Endodermal cell (in vitro differentiated cells): ENCODE measurements at regions not wholly inside any gene's neighbourhood (a gene's known extent, or its start where the extent isn't known, plus 50 kb on each side); places are given as distances from the start of the nearest gene placed in this dataset.

Source experiments
- DNase-seq: peaks from one replicate; pipeline ENCODE4 v3.0.0-alpha.2; 2017
- H3K27ac ChIP-seq: 2 replicates; pipeline ENCODE4 v1.5.1; 2013; ENCODE audit warnings: mild to moderate bottlenecking, low read depth, low read length, moderate library complexity
- H3K27me3 ChIP-seq: 2 replicates; pipeline ENCODE4 v1.6.1; 2013; ENCODE audit warnings: mild to moderate bottlenecking, low read length, moderate library complexity; ENCODE audit not compliant: insufficient read depth, control insufficient read depth, poor library complexity, severe bottlenecking
- H3K36me3 ChIP-seq: 2 replicates; pipeline ENCODE4 v1.7.0; 2013; ENCODE audit warnings: mild to moderate bottlenecking, low read length, moderate library complexity; ENCODE audit not compliant: control insufficient read depth, insufficient read depth
- H3K4me1 ChIP-seq: one replicate; pipeline ENCODE4 v1.7.0; 2013; ENCODE audit warnings: low read length; ENCODE audit not compliant: control insufficient read depth, insufficient read depth
- H3K4me3 ChIP-seq: 2 replicates; pipeline ENCODE4 v1.5.1; 2013; ENCODE audit warnings: mild to moderate bottlenecking, low read length, moderate library complexity
- H3K9ac ChIP-seq: 2 replicates; pipeline ENCODE4 v1.6.1; 2013; ENCODE audit warnings: mild to moderate bottlenecking, low read length, moderate library complexity; ENCODE audit not compliant: poor library complexity, severe bottlenecking; ENCODE audit errors: extremely low read depth
- H3K9me3 ChIP-seq: 2 replicates; pipeline ENCODE4 v1.6.1; 2013; ENCODE audit warnings: mild to moderate bottlenecking, low read length, moderate library complexity; ENCODE audit not compliant: control insufficient read depth
- H3K27ac Mint-ChIP-seq: 2 replicates; pipeline ENCODE4 v1.8.0; 2020; ENCODE audit warnings: mixed read lengths
- H3K27me3 Mint-ChIP-seq: 2 replicates; pipeline ENCODE4 v1.8.0; 2021; ENCODE audit warnings: mild to moderate bottlenecking, mixed read lengths; ENCODE audit not compliant: insufficient read depth
- H3K36me3 Mint-ChIP-seq: 2 replicates; pipeline ENCODE4 v1.8.0; 2020; ENCODE audit warnings: low read depth, mixed read lengths
- H3K4me1 Mint-ChIP-seq: 2 replicates; pipeline ENCODE4 v1.8.0; 2020; ENCODE audit warnings: mixed read lengths
- H3K4me3 Mint-ChIP-seq: 2 replicates; pipeline ENCODE4 v1.8.0; 2020; ENCODE audit warnings: mild to moderate bottlenecking, moderate library complexity, mixed read lengths
- H3K9me3 Mint-ChIP-seq: 2 replicates; pipeline ENCODE4 v1.8.0; 2020; ENCODE audit warnings: mild to moderate bottlenecking, mixed read lengths
- WGBS, 2 experiments: methylation state at CpG; one replicate each; pipeline versions ENCODE4 v1.1.5 to v1.1.7; 2013; ENCODE audit warnings: missing lambda C conversion rate in 2 of 2, mixed read lengths in 1 of 2; ENCODE audit not compliant: insufficient coverage in 1 of 2, insufficient read length in 1 of 2; 5-methylcytosine and 5-hydroxymethylcytosine counted together
- TF ChIP-seq, protein P1 (sequence below): fragments of 200-600 bp; sonication (generic); conservative IDR thresholded peaks from 2 replicates; pipeline ENCODE4 v1.5.0; 2021; ENCODE audit warnings: antibody characterized with exemption, mild to moderate bottlenecking

- no peaks in the 10 kb centered on the region for H3K36me3 Mint-ChIP-seq
- Histone ChIP-seq H3K36me3 (no peaks in the 10 kb centered on the region), H3K9me3 (no peaks in the 10 kb centered on the region), H3K9ac (no peak overlapping the region), H3K4me3 (no peak overlapping the region), H3K27ac (no peak overlapping the region), H3K4me1 (peaks cover 2% of the 10 kb centered on the region), H3K27me3 (no peaks in the 10 kb centered on the region)
- no peaks in the 10 kb centered on the region for H3K27me3 Mint-ChIP-seq
- 80 to 94% methylated on average over 1 to 2 of the region's 2 CpGs for WGBS, 2 experiments
- TF ChIP-seq, protein P1, sequence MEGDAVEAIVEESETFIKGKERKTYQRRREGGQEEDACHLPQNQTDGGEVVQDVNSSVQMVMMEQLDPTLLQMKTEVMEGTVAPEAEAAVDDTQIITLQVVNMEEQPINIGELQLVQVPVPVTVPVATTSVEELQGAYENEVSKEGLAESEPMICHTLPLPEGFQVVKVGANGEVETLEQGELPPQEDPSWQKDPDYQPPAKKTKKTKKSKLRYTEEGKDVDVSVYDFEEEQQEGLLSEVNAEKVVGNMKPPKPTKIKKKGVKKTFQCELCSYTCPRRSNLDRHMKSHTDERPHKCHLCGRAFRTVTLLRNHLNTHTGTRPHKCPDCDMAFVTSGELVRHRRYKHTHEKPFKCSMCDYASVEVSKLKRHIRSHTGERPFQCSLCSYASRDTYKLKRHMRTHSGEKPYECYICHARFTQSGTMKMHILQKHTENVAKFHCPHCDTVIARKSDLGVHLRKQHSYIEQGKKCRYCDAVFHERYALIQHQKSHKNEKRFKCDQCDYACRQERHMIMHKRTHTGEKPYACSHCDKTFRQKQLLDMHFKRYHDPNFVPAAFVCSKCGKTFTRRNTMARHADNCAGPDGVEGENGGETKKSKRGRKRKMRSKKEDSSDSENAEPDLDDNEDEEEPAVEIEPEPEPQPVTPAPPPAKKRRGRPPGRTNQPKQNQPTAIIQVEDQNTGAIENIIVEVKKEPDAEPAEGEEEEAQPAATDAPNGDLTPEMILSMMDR = no peak
- H3K27ac Mint-ChIP-seq = no peak overlapping the region
- peaks cover 12% of the 10 kb centered on the region for H3K4me1 Mint-ChIP-seq
- H3K4me3 Mint-ChIP-seq = no peak overlapping the region
- no peak for DNase-seq
- H3K9me3 Mint-ChIP-seq = peaks cover 5% of the 10 kb centered on the region
Measured at GRCh38 chr1:99554727-99555126, 91.2 kb upstream of the PALMD start.

- Histone ChIP-seq H3K36me3 (no peaks in the 10 kb centered on the region), H3K27ac (no peak overlapping the region), H3K4me1 (peaks cover 9% of the 10 kb centered on the region), H3K4me3 (no peak overlapping the region), H3K9me3 (peaks cover 5% of the 10 kb centered on the region), H3K27me3 (no peaks in the 10 kb centered on the region), H3K9ac (no peak overlapping the region)
- H3K27me3 Mint-ChIP-seq = no peaks in the 10 kb centered on the region
- no peak overlapping the region for H3K27ac Mint-ChIP-seq
- no peak overlapping the region for H3K4me3 Mint-ChIP-seq
- TF ChIP-seq, protein P1 = no peak
- DNase-seq = no peak
- H3K9me3 Mint-ChIP-seq = peaks cover 11% of the 10 kb centered on the region
- no peaks in the 10 kb centered on the region for H3K36me3 Mint-ChIP-seq
- H3K4me1 Mint-ChIP-seq = peaks cover 27% of the 10 kb centered on the region
- 86 to 90% methylated on average over 3 of the region's 3 CpGs for WGBS, 2 experiments
Measured at GRCh38 chr1:99557546-99558202, 88.2 kb upstream of the PALMD start.

DNA sequence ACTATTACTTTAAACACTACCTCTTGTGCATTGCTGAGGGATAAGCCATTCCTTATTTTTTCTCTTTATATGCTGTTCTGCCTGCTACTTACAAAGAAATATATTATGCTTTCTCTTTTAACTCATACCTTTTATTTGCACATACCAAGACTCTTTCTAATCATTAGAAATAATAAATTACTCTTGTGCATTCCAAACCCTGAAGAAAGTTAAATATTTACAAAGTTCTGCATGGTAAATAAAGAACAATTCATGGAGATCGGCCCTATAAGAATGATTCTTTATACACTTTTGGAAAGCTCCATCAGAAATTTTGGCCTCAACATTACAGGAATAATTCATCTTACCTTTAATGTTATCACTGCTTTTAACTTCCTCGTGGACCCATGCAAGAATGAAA lies 86.7 kb upstream of the PALMD start:
- Mint-ChIP-seq H3K27me3 (no peaks in the 10 kb centered on the region), H3K4me3 (no peak overlapping the region), H3K36me3 (peaks cover 3% of the 10 kb centered on the region), H3K9me3 (peaks cover 17% of the 10 kb centered on the region), H3K27ac (no peak overlapping the region), H3K4me1 (peaks cover 26% of the 10 kb centered on the region)
- WGBS, 2 experiments = 93 to 96% methylated on average over 2 of the region's 2 CpGs
- Histone ChIP-seq H3K9ac (no peak overlapping the region), H3K4me1 (peaks cover 9% of the 10 kb centered on the region), H3K27ac (no peak overlapping the region), H3K27me3 (no peaks in the 10 kb centered on the region), H3K36me3 (no peaks in the 10 kb centered on the region), H3K4me3 (no peak overlapping the region), H3K9me3 (peaks cover 5% of the 10 kb centered on the region)
- TF ChIP-seq, protein P1 = no peak
- DNase-seq = no peak
